BE2C (cell line): ENCODE measurements at regions not wholly inside any gene's neighbourhood (a gene's known extent, or its start where the extent isn't known, plus 50 kb on each side); places are given as distances from the start of the nearest gene placed in this dataset.
A peak's percentile ranks its signal among the peaks of the same experiment; 100 is the strongest.

Source experiments
- DNase-seq: peaks from one replicate; pipeline ENCODE4 v3.0.0-alpha.2; 2020
- H3K27me3 ChIP-seq: fragments of 250-450 bp; sonication (Bioruptor Pico); 2 replicates; pipeline ENCODE4 v1.5.1; 2020; ENCODE audit warnings: mild to moderate bottlenecking
- H3K36me3 ChIP-seq: fragments of 250-450 bp; sonication (Bioruptor Pico); 2 replicates; pipeline ENCODE4 v1.5.1; 2020; ENCODE audit warnings: mild to moderate bottlenecking
- H3K4me1 ChIP-seq: fragments of 250-450 bp; sonication (Bioruptor Pico); 2 replicates; pipeline ENCODE4 v1.5.1; 2020
- H3K4me3 ChIP-seq: 2 replicates; pipeline ENCODE4 v1.5.1; 2011; ENCODE audit warnings: low read depth, low read length
- H3K9me3 ChIP-seq: fragments of 250-450 bp; sonication (Bioruptor Pico); 2 replicates; pipeline ENCODE4 v1.5.1; 2020
- TF ChIP-seq, protein P1 (sequence below): IDR thresholded peaks from 2 replicates; pipeline ENCODE4 v1.5.1; 2012; ENCODE audit warnings: mild to moderate bottlenecking, low read depth, low read length

DNA sequence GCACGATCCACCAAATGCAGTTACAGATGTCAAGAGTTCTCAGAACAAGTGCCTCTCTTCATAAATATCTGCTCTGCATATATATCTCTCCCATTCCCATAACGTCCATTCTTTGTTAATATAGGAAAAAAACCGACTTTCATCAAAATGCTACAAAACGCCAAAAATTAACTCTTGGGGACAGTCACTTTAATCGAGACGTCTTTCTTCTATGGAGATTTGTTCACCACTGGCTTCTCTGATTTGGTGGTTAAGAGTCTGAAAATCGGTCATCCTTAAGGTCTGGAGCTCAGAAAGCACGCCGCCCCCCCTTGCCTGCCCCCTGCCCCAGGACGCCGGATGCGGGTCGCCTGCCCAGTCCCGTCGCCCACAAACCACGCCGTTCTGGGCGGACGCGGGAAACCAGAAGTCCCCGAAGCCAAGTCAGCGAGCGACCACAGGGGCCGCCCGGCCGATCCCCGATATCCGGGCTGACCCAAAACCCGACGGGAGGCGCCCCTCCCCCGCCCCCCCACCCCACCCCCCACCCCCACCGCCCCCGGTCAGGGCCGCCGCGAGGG lies 252.7 kb downstream of the TJP1 start:
- H3K27me3 ChIP-seq = peaks cover 55% of the 10 kb centered on the region
- H3K4me1 ChIP-seq = no peaks in the 10 kb centered on the region
- H3K4me3 ChIP-seq = no peak overlapping the region
- no peak for DNase-seq
- no peaks in the 10 kb centered on the region for H3K9me3 ChIP-seq
- no peaks in the 10 kb centered on the region for H3K36me3 ChIP-seq
- TF ChIP-seq, protein P1, sequence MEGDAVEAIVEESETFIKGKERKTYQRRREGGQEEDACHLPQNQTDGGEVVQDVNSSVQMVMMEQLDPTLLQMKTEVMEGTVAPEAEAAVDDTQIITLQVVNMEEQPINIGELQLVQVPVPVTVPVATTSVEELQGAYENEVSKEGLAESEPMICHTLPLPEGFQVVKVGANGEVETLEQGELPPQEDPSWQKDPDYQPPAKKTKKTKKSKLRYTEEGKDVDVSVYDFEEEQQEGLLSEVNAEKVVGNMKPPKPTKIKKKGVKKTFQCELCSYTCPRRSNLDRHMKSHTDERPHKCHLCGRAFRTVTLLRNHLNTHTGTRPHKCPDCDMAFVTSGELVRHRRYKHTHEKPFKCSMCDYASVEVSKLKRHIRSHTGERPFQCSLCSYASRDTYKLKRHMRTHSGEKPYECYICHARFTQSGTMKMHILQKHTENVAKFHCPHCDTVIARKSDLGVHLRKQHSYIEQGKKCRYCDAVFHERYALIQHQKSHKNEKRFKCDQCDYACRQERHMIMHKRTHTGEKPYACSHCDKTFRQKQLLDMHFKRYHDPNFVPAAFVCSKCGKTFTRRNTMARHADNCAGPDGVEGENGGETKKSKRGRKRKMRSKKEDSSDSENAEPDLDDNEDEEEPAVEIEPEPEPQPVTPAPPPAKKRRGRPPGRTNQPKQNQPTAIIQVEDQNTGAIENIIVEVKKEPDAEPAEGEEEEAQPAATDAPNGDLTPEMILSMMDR = no peak

DNA sequence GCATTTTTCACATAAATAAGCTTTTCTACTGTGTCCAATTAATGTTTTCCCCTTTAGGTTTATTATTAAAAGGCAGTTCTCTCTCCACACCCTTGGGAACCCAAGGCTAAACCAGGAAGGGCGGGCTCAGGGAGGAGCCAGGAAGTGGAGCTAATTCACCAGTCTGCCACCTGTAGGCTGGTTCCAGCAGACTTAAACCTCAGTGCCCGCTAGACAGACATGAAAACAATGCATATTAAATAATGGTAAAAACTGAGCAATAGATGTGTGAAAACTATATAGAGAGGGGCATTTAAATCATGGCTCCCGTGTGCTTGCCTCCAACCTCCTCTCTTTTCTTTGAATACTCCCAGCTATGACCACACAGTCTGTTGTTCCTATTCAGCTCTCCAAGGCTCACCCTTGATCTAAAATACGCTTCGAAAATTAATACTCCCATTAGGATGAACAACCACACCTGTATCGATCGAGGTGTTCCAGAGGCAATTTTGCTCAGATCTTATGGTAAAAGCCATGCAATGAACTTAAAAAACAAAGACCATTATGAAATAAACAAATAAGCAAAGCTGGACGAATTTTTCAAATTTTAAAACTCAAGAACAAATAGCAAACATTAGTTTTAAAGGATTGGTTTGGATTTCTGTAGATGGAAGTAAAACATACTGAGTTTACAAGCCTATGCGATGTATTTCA lies 253.3 kb downstream of the TJP1 start:
- TF ChIP-seq, protein P1 = peak; percentile 15
- H3K4me1 ChIP-seq = no peaks in the 10 kb centered on the region
- DNase-seq = no peak
- H3K4me3 ChIP-seq = no peak overlapping the region
- peaks cover 55% of the 10 kb centered on the region for H3K27me3 ChIP-seq
- H3K36me3 ChIP-seq = no peaks in the 10 kb centered on the region
- no peaks in the 10 kb centered on the region for H3K9me3 ChIP-seq

DNA sequence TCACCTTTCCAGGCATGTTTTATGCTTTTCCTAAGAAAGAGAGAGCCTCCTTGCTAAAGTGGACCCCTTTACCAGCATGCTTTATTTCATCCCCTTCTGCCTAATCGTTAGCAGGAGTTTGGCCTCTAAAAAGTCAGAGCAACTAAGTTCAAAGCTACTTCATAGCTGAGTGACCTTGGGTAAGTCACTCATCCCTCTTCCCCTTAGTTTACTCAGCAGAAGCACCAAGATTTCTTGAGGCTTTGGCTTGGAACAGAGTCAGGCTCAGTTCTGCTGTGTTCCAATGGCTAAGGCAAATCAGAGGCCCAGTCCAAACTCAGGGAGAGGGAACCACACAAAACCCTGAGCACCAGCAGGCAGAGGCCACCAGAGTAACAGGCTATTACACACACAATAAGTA lies 254.9 kb downstream of the TJP1 start:
- Histone ChIP-seq H3K4me1 (no peaks in the 10 kb centered on the region), H3K36me3 (no peaks in the 10 kb centered on the region), H3K4me3 (no peak overlapping the region), H3K27me3 (peaks cover 46% of the 10 kb centered on the region), H3K9me3 (no peaks in the 10 kb centered on the region)
- DNase-seq = no peak
- TF ChIP-seq, protein P1 = no peak

DNA sequence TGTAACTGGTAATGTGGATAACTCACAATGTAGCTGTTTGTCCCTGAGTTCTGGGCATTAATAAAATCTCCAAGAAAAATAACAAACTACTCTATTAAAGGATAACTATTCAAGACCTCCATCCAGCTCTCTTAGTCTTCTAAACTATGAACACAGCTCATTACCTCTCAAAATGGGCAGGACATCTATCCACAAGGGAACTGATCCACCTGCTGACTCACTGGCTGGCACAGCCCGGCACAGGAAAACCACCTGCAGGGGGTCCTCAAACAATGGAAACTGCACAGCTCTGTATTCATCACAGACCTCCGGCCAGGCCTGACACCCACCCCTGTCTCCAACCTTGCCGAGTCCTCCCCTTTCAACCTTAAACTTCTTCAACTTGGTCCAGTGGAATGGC lies 255.4 kb downstream of the TJP1 start:
- H3K4me1 ChIP-seq = no peaks in the 10 kb centered on the region
- H3K9me3 ChIP-seq = no peaks in the 10 kb centered on the region
- no peaks in the 10 kb centered on the region for H3K36me3 ChIP-seq
- no peak for DNase-seq
- TF ChIP-seq, protein P1 = 0 out of 2 replicates have a peak, but pooled peaks have one; percentile 11
- H3K27me3 ChIP-seq = peaks cover 42% of the 10 kb centered on the region
- H3K4me3 ChIP-seq = no peak overlapping the region

DNA sequence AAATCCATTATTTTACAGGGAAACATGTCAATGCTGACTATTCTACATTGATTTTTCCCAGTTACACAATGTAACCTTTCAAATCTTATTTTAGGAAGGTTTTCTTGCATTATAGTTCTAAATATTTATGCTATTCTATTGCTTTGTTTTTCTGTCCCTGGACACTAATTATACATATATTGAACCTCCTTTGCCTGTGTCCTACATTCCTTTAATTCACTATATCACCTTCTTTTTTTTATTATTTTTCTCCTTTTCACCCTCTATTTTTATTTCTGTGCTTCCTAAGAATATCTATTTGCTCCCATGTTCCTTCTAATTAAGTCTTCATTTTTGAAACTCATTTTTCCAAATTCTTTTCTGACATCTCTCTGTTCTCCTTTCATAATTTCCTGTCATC lies 259.2 kb downstream of the TJP1 start:
- Histone ChIP-seq H3K36me3 (no peaks in the 10 kb centered on the region), H3K27me3 (peaks cover 10% of the 10 kb centered on the region), H3K4me3 (no peak overlapping the region), H3K4me1 (no peaks in the 10 kb centered on the region), H3K9me3 (no peaks in the 10 kb centered on the region)
- DNase-seq = no peak
- TF ChIP-seq, protein P1 = no peak

DNA sequence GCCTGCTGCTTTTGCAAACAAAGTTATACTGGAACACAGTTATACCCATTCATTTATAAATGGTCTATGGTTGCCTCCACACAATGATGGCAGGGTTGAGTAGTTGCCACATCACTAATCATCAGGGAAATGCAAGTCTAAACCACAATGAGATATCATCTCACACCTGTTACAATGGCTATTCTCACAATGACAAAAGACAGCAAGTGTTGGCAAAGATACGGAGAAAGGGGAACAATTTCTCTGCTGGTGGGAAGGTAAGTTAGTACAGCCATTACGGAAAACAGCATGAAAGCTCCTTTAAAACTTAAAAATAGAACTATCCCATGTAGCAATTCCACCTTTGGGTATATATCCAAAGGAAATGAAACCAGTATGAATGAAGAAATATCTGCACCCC lies 261.4 kb downstream of the TJP1 start:
- no peak for DNase-seq
- no peak overlapping the region for H3K4me3 ChIP-seq
- H3K9me3 ChIP-seq = no peaks in the 10 kb centered on the region
- no peaks in the 10 kb centered on the region for H3K4me1 ChIP-seq
- H3K36me3 ChIP-seq = no peaks in the 10 kb centered on the region
- H3K27me3 ChIP-seq = no peaks in the 10 kb centered on the region; the same call in 1 of the 2 replicates
- TF ChIP-seq, protein P1 = no peak
